Vagina (tissue), 2 donors: ENCODE measurements at regions not wholly inside any gene's neighbourhood (a gene's known extent, or its start where the extent isn't known, plus 50 kb on each side); places are given as distances from the start of the nearest gene placed in this dataset.
A peak's percentile ranks its signal among the peaks of the same experiment; 100 is the strongest.

ENCODE experiments used
- DNase-seq, 2 donors: peaks; one replicate each; pipeline ENCODE4 v3.0.0-alpha.2; 2017; ENCODE audit errors: extremely low spot score in 2 of 2
- H3K27ac ChIP-seq: fragments of 200-600 bp; sonication (generic); one replicate; pipeline ENCODE4 v1.5.1; 2019
- H3K27me3 ChIP-seq: fragments of 200-600 bp; sonication (generic); one replicate; pipeline ENCODE4 v1.5.1; 2019
- H3K36me3 ChIP-seq, 2 donors: fragments of 200-600 bp; sonication (generic); one replicate each; pipeline ENCODE4 v1.5.1; 2017 to 2019
- H3K4me1 ChIP-seq: fragments of 200-600 bp; sonication (generic); one replicate; pipeline ENCODE4 v1.5.1; 2019
- H3K4me3 ChIP-seq, 2 donors: fragments of 200-600 bp; sonication (generic); 1 replicate in 1 of 2; 2 replicates in 1 of 2; pipeline ENCODE4 v1.5.1; 2016 to 2019
- H3K9me3 ChIP-seq: fragments of 200-600 bp; sonication (generic); one replicate; pipeline ENCODE4 v1.5.1; 2019
- CTCF ChIP-seq, 3 experiments: fragments of 450-650 bp in 2 of 3; fragments of 200-600 bp in 1 of 3; sonication (generic) in 1 of 3; IDR thresholded peaks; one replicate each; pipeline ENCODE4 v1.5.1; 2017 to 2019; ENCODE audit warnings: antibody characterized with exemption in 3 of 3, mild to moderate bottlenecking in 2 of 3, moderate library complexity in 2 of 3
- POLR2A ChIP-seq, 2 donors: fragments of 450-650 bp; IDR thresholded peaks; one replicate each; pipeline ENCODE4 v1.6.1; 2017; ENCODE audit warnings: antibody characterized with exemption in 2 of 2, mild to moderate bottlenecking in 2 of 2, moderate library complexity in 2 of 2
- POLR2AphosphoS5 ChIP-seq, 2 donors: sonication (generic); formaldehyde crosslinking; IDR thresholded peaks; one replicate each; pipeline ENCODE4 v1.9.0; 2017; ENCODE audit warnings: antibody characterized with exemption in 2 of 2, mild to moderate bottlenecking in 2 of 2, low read depth in 1 of 2; ENCODE audit not compliant: insufficient read depth in 1 of 2
- intact Hi-C: fragments of 100-400 bp; cut with DNase I; formaldehyde crosslinking; loops from one replicate; pipeline ENCODE4 v1.15.1; 2023

GRCh38 chr2:41881249-41881648, 166.6 kb upstream of the PKDCC start:
- no peaks in the 10 kb centered on the region for H3K9me3 ChIP-seq
- peaks cover 21% of the 10 kb centered on the region for H3K4me1 ChIP-seq
- H3K27me3 ChIP-seq, result no peaks in the 10 kb centered on the region
- intact Hi-C loops, result no loop called here
- H3K36me3 ChIP-seq, result no peaks in the 10 kb centered on the region
- H3K27ac ChIP-seq, result peak overlapping the region; percentile 31
- no peak overlapping the region for H3K4me3 ChIP-seq
- no peak for DNase-seq
- TF ChIP-seq CTCF (IDR thresholded peaks at IDR 0.05) (no peak), POLR2A (IDR thresholded peaks at IDR 0.05) (no peak), POLR2AphosphoS5 (IDR thresholded peaks at IDR 0.05; ENCODE audit: insufficient read depth in 1 of 2, low read depth in 1 of 2) (peak in 1 of 2 donors; percentile 23)

- TF ChIP-seq POLR2A (IDR thresholded peaks at IDR 0.05) (no peak), CTCF (IDR thresholded peaks at IDR 0.05) (no peak), POLR2AphosphoS5 (IDR thresholded peaks at IDR 0.05; ENCODE audit: insufficient read depth in 1 of 2, low read depth in 1 of 2) (no peak)
- intact Hi-C loops, result no loop called here
- Histone ChIP-seq H3K4me3 (no peak overlapping the region), H3K4me1 (peaks cover 6% of the 10 kb centered on the region), H3K27ac (no peak overlapping the region), H3K27me3 (no peaks in the 10 kb centered on the region), H3K36me3 (no peaks in the 10 kb centered on the region), H3K9me3 (no peaks in the 10 kb centered on the region)
- DNase-seq, result peak in 1 of 2 donors; percentile 44
Measured at GRCh38 chr2:41884718-41885117, 163.1 kb upstream of the PKDCC start.

GRCh38 chr2:41886145-41886664, 161.6 kb upstream of the PKDCC start:
- Histone ChIP-seq H3K27me3 (no peaks in the 10 kb centered on the region), H3K9me3 (no peaks in the 10 kb centered on the region)
- TF ChIP-seq CTCF (IDR thresholded peaks at IDR 0.05) (no peak), POLR2AphosphoS5 (IDR thresholded peaks at IDR 0.05; ENCODE audit: insufficient read depth in 1 of 2, low read depth in 1 of 2) (no peak), POLR2A (IDR thresholded peaks at IDR 0.05) (no peak)

GRCh38 chr2:41886757-41887156, 161.1 kb upstream of the PKDCC start:
- intact Hi-C loops, result no loop called here
- H3K27ac ChIP-seq, result no peak overlapping the region
- no peak overlapping the region for H3K4me3 ChIP-seq
- H3K4me1 ChIP-seq, result no peaks in the 10 kb centered on the region
- no peaks in the 10 kb centered on the region for H3K36me3 ChIP-seq
- peak in 1 of 2 donors; percentile 70 for DNase-seq
- H3K9me3 ChIP-seq, result no peaks in the 10 kb centered on the region
- H3K27me3 ChIP-seq, result no peaks in the 10 kb centered on the region
- no peak for TF ChIP-seq CTCF (IDR thresholded peaks at IDR 0.05)
- TF ChIP-seq POLR2A (IDR thresholded peaks at IDR 0.05), result no peak
- no peak for TF ChIP-seq POLR2AphosphoS5 (IDR thresholded peaks at IDR 0.05; ENCODE audit: insufficient read depth in 1 of 2, low read depth in 1 of 2)

More at GRCh38 chr2:41886145-41886664, 161.6 kb upstream of the PKDCC start:
- H3K4me1 ChIP-seq, result no peaks in the 10 kb centered on the region
- intact Hi-C loops, result no loop called here
- no peak overlapping the region for H3K27ac ChIP-seq
- DNase-seq, result no peak
- H3K4me3 ChIP-seq, result no peak overlapping the region
- H3K36me3 ChIP-seq, result no peaks in the 10 kb centered on the region

- DNase-seq, result no peak
- intact Hi-C loops, result no loop called here
- Histone ChIP-seq H3K9me3 (no peaks in the 10 kb centered on the region), H3K27me3 (no peaks in the 10 kb centered on the region), H3K4me3 (no peak overlapping the region), H3K4me1 (no peaks in the 10 kb centered on the region), H3K36me3 (no peaks in the 10 kb centered on the region), H3K27ac (no peak overlapping the region)
- TF ChIP-seq CTCF (IDR thresholded peaks at IDR 0.05), result no peak
- no peak for TF ChIP-seq POLR2AphosphoS5 (IDR thresholded peaks at IDR 0.05; ENCODE audit: insufficient read depth in 1 of 2, low read depth in 1 of 2)
- no peak for TF ChIP-seq POLR2A (IDR thresholded peaks at IDR 0.05)
Measured at GRCh38 chr2:41890341-41890740, 157.5 kb upstream of the PKDCC start.
